Astrocyte of the spinal cord (primary cell): ENCODE measurements at regions not wholly inside any gene's neighbourhood (a gene's known extent, or its start where the extent isn't known, plus 50 kb on each side); places are given as distances from the start of the nearest gene placed in this dataset.

Source experiments
- DNase-seq: peaks from one replicate; pipeline ENCODE4 v3.0.0; 2011; ENCODE audit warnings: low read depth, low spot score
- H3K4me3 ChIP-seq: 2 replicates; pipeline ENCODE4 v1.5.1; 2011; ENCODE audit warnings: low read depth, mild to moderate bottlenecking, low read length, moderate library complexity
- in situ Hi-C: cut with HindIII; loops from 2 replicates; pipeline ENCODE4 v1.10.0; 2017; ENCODE audit warnings: low sequenced_read_pairs
- TF ChIP-seq, protein P1 (sequence below): IDR thresholded peaks from 2 replicates; pipeline ENCODE4 v1.5.1; 2012; ENCODE audit warnings: low read depth, mild to moderate bottlenecking, low read length, inconsistent platforms

DNA sequence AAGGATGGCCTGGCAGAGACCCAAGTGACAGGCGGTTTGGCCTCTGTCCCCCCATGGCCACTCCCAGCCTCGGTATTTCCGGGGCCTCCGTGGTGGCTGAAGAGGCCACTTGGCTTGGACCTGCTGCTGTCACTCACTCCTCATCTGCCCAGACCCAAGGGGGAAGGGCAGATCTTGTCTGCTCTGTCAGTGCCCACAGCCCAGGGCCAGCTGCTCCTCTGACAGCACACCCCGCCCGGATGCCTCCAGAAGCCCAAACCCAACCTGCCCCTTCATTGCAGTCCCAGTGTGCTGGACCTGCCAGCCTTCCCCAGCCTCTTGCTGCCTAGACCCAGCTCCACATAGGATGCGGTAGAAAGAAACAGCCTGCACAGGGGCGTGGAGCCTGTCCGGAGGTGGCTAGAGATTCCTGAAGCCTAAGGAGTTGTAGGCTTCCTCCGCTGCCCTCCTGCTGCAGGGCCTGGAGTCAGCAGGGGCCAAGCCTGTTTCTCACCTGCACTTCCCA lies 52.0 kb downstream of the MAGEF1 start:
- DNase-seq, result no peak
- TF ChIP-seq, protein P1, sequence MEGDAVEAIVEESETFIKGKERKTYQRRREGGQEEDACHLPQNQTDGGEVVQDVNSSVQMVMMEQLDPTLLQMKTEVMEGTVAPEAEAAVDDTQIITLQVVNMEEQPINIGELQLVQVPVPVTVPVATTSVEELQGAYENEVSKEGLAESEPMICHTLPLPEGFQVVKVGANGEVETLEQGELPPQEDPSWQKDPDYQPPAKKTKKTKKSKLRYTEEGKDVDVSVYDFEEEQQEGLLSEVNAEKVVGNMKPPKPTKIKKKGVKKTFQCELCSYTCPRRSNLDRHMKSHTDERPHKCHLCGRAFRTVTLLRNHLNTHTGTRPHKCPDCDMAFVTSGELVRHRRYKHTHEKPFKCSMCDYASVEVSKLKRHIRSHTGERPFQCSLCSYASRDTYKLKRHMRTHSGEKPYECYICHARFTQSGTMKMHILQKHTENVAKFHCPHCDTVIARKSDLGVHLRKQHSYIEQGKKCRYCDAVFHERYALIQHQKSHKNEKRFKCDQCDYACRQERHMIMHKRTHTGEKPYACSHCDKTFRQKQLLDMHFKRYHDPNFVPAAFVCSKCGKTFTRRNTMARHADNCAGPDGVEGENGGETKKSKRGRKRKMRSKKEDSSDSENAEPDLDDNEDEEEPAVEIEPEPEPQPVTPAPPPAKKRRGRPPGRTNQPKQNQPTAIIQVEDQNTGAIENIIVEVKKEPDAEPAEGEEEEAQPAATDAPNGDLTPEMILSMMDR, result no peak
- in situ Hi-C loops, result no loop called here
- no peak overlapping the region for H3K4me3 ChIP-seq

DNA sequence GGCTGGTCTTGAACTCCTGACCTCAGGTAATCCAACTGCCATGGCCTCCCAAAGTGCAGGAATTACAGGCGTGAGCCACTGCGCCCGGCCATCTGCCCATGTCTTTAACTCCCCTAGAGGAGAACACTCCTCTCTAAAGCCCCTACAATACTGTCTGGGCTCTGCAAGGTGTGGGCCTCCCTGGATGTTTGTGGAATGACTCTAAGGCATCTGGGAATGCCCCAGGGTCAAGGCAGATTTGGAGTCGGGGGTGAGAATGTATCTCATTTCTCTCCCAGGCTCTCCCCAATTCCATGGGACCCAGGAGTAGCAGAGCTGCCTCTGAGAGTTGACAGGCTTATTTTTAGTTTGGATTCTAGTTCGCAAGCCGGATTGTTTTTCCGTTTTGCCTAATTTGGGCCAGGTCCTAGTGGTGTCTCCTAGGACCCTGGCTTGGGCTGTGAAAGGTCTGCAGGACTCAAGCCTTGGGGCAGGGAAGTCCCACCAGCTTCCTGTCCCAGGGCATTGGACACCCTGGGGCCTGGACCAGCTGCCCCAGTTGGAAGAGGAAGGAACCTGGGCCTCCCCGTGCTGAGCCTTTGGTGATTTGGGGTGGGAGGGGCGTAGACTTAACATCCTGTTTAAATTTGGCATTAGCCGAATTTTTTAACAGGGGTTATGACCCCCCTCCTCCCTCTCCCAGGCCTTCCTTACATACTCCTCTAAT lies 53.5 kb downstream of the MAGEF1 start:
- no peak overlapping the region for H3K4me3 ChIP-seq
- in situ Hi-C loops, result no loop called here
- TF ChIP-seq, protein P1, result no peak
- no peak for DNase-seq

DNA sequence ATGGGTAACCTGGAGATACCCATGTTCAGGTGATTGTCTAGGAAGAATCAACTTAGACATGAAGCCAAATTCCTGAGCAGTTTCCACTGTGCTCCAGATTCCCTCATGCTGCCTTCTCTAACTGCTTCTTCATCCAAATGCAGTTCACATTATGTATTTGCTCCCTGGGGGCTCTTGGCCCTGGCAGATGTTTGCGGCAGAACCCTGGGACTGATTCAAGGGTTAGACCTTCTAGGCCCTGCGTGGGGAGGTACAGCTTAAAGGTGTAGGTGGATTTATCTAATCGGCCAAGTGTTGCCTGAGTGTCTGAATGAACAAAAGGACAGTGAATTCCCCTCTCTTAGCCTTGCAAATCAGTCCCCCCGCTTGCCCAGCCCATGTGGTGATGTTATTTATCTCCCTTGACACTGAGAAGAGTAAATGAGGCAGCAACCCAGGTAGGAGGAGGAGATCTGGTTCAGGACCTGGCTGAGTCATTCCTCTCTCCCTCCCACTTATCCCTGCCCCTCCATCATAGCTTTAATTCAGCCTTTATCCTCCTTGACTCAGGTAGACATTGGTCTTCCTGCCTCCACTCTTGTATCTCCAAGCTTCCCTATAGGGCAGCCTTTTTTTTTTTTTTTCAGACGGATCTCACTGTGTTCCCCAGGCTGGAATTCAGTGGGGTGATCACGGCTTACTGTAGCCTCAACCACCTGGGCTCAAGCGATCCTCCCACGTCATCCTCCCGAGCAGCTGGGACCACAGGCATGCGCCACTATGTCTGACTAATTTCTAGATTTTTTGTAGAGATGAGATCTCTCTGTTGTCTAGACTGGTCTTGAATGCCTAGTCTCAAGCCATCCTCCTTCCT lies 54.8 kb downstream of the MAGEF1 start:
- TF ChIP-seq, protein P1, result no peak

DNA sequence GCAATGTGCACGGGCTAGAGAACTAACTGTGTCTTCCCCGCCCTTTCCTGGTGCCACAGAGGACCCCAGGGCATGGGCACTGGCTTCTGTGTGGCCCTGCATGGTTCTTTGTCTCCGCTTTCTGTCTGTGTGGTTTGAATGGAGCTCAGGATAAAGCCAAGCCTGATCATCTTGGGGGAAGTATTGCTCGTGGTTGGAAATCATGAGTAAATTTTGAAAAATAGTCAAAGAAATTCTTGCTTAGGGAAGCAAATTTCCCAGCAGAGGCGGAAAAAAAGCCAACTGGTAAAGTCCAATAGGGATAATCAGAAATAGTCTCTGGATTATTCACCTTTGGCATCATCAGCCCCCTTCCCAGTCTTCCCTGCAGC lies 55.4 kb downstream of the MAGEF1 start:
- in situ Hi-C loops, result no loop called here
- H3K4me3 ChIP-seq, result no peak overlapping the region
- no peak for DNase-seq
- TF ChIP-seq, protein P1, result no peak

More for the DNA sequence above, 54.8 kb downstream of the MAGEF1 start:
- no peak overlapping the region for H3K4me3 ChIP-seq
- in situ Hi-C loops, result no loop called here
- DNase-seq, result peak; percentile 54

DNA sequence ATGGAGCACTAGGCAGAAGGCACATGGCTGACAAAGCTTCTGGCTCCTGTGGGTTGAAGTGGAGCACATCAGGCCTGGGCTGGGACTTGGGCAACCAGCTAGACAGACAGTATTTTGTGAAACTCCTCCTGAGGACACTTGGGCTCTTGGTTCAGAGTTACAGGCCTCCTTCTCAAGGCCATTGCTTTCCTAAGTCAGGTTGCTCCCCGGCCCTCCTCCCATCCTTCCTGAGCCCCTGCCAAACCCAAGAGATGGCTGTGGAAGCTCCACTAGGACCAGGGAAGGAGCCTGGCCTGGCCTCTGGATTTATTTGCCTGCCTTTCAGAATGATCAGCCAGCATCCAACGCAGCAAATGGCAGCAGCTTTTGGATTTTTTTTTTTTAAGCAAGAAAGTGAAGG lies 56.3 kb downstream of the MAGEF1 start:
- TF ChIP-seq, protein P1, result no peak
- no peak overlapping the region for H3K4me3 ChIP-seq
- DNase-seq, result no peak
- in situ Hi-C loops, result no loop called here

DNA sequence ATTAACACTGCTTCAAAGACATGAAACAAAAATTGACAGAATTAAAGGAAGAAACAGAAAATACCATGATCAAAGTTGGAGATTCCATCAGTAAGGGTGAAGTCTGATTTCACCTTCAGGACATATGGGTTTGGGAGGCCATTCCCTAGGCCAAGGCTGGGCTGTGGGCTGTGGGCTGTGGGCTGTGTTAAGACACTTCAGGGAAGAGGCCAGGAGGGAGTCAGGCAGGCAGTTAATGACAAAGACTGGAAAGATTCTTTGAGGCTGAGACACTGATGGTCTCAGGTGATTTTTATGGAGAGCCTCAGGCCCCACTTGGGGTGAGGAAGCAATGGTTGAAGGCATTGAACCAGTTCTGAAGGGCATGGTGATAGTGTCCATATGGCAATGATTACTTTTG lies 57.5 kb downstream of the MAGEF1 start:
- TF ChIP-seq, protein P1, result no peak
- DNase-seq, result no peak
- H3K4me3 ChIP-seq, result no peak overlapping the region
- in situ Hi-C loops, result no loop called here
